HepG2 (cell line): ENCODE measurements at regions not wholly inside any gene's neighbourhood (a gene's known extent, or its start where the extent isn't known, plus 50 kb on each side); places are given as distances from the start of the nearest gene placed in this dataset.

Source experiments
- ATAC-seq: fragments of 200-7000 bp; cut with Tn5 transposase; 3 replicates; pipeline ENCODE4 v1.9.1; 2020; ENCODE audit warnings: mild to moderate bottlenecking, moderate library complexity
- BruUV-seq: library from RNA; stranded (reverse); fragments of 400-500 nt; replicated peaks from 2 replicates; lab custom pipeline; 2021; lab: Mats Ljungman, UMichigan
- CTCF ChIA-PET: fragments of 300-600 bp; formaldehyde crosslinking; extraction: SDS; loops from one replicate; lab custom pipeline; 2021; ENCODE audit warnings: low total read pairs, inconsistent platforms, low intra/inter-chr PET ratio; lab: Yijun Ruan, JAX
- POLR2A ChIA-PET: fragments of 350-600 bp; sonication (Branson Sonifier 250); formaldehyde crosslinking; loops from one replicate; lab custom pipeline; 2020; ENCODE audit warnings: antibody characterized with exemption, inconsistent platforms; lab: Yijun Ruan, JAX
- DNase-seq: peaks from one replicate; pipeline ENCODE4 v3.0.0-alpha.2; 2015; ENCODE audit warnings: low spot score
- FAIRE-seq: peaks from 3 replicates; lab custom pipeline; 2011; peaks lifted over from hg19 to GRCh38; lab: Jason Lieb, UNC
- H2AFZ ChIP-seq: one replicate; pipeline ENCODE4 v1.6.1; 2011; ENCODE audit warnings: low read length, inconsistent platforms
- H3K27ac ChIP-seq: fragments of 300-600 bp; 3 replicates; pipeline ENCODE4 v1.8.0; 2011; ENCODE audit warnings: mixed run types, mild to moderate bottlenecking, mixed read lengths, low read length, inconsistent platforms; ENCODE audit not compliant: insufficient read depth; ENCODE audit errors: extremely low read length
- H3K27me3 ChIP-seq, 2 experiments: fragments of 200-600 bp in 1 of 2; 2 replicates in 1 of 2; 3 replicates in 1 of 2; pipeline versions ENCODE4 v1.6.0 to v1.8.0; 2011; ENCODE audit warnings: low read length in 2 of 2, mild to moderate bottlenecking in 2 of 2, moderate library complexity in 2 of 2, inconsistent platforms in 1 of 2; ENCODE audit not compliant: insufficient read depth in 2 of 2, control insufficient read depth in 1 of 2
- H3K36me3 ChIP-seq, 2 experiments: fragments of 200-600 bp in 1 of 2; replicated peaks in 1 of 2; 2 replicates in 1 of 2; 3 replicates in 1 of 2; pipeline versions ENCODE4 v1.5.1 to v1.8.0; 2011; ENCODE audit warnings: low read length in 2 of 2, inconsistent platforms in 1 of 2; ENCODE audit not compliant: insufficient read depth in 2 of 2, control insufficient read depth in 1 of 2
- H3K4me1 ChIP-seq: 2 replicates; pipeline ENCODE4 v1.5.1; 2012; ENCODE audit warnings: low read length, inconsistent platforms; ENCODE audit not compliant: insufficient read depth
- H3K4me2 ChIP-seq: 2 replicates; pipeline ENCODE4 v1.6.0; 2011; ENCODE audit warnings: low read depth, low read length, inconsistent platforms
- H3K4me3 ChIP-seq, 3 experiments: fragments of 200-600 bp in 1 of 3; sonication (generic), shearing (Covaris generic) in 1 of 3; replicated peaks in 1 of 3; 2 replicates each; pipeline ENCODE4 v1.5.1; 2011 to 2016; ENCODE audit warnings: low read length in 3 of 3, inconsistent platforms in 2 of 3, low read depth in 2 of 3, mild to moderate bottlenecking in 2 of 3, control low read depth in 1 of 3, mixed read lengths in 1 of 3; ENCODE audit not compliant: insufficient read depth in 1 of 3
- H3K79me2 ChIP-seq: one replicate; pipeline ENCODE4 v1.6.1; 2011; ENCODE audit warnings: low read length, inconsistent platforms; ENCODE audit not compliant: insufficient read depth
- H3K9ac ChIP-seq: 2 replicates; pipeline ENCODE4 v1.6.0; 2011; ENCODE audit warnings: mild to moderate bottlenecking, low read depth, low read length, inconsistent platforms; ENCODE audit not compliant: insufficient read depth
- H3K9me3 ChIP-seq: 2 replicates; pipeline ENCODE4 v1.5.1; 2012; ENCODE audit warnings: mild to moderate bottlenecking, low read length
- H4K20me1 ChIP-seq: 2 replicates; pipeline ENCODE4 v1.6.0; 2011; ENCODE audit warnings: inconsistent platforms, mild to moderate bottlenecking, low read length, moderate library complexity; ENCODE audit not compliant: insufficient read depth
- ATAD3A ChIP-seq: sonication (generic); formaldehyde crosslinking; IDR thresholded peaks from 2 replicates; pipeline ENCODE4 v1.4.0; 2020; ENCODE audit warnings: missing genetic modification reagents
- ATF4 ChIP-seq, 2 experiments: fragments of 450-650 bp in 1 of 2; sonication (generic) in 1 of 2; formaldehyde crosslinking; IDR thresholded peaks; 2 replicates each; pipeline versions ENCODE4 v1.5.0 to v1.8.0; 2020 to 2022; ENCODE audit warnings: mild to moderate bottlenecking in 1 of 2, missing genetic modification reagents in 1 of 2
- ETV6 ChIP-seq: sonication (generic); formaldehyde crosslinking; conservative IDR thresholded peaks from 2 replicates; pipeline ENCODE4 v1.4.0; 2020; ENCODE audit warnings: missing genetic modification reagents
- FOXP1 ChIP-seq, 2 experiments: fragments of 450-650 bp in 1 of 2; IDR thresholded peaks; 2 replicates each; pipeline ENCODE4 v1.6.1; 2017 to 2018; ENCODE audit warnings: antibody characterized with exemption in 1 of 2
- GATA4 ChIP-seq: sonication (generic); IDR thresholded peaks from 2 replicates; pipeline ENCODE4 v1.6.1; 2016; ENCODE audit warnings: antibody characterized with exemption, low read depth, borderline replicate concordance
- HCFC1 ChIP-seq: fragments of 150-350 bp; IDR thresholded peaks from 2 replicates; pipeline ENCODE4 v1.6.1; 2014; ENCODE audit warnings: low read depth, low read length
- MAFK ChIP-seq, 2 experiments: IDR thresholded peaks in 1 of 2; conservative IDR thresholded peaks in 1 of 2; 2 replicates each; pipeline ENCODE4 v1.6.1; 2011; ENCODE audit warnings: improper control_type of control experiment in 2 of 2, low read length in 2 of 2
- PRPF4 ChIP-seq: fragments of 200-400 bp; formaldehyde crosslinking; IDR thresholded peaks from 2 replicates; pipeline ENCODE4 v1.6.1; 2016; ENCODE audit warnings: low read length, low read depth; ENCODE audit not compliant: poor library complexity, severe bottlenecking
- RBAK ChIP-seq: sonication (generic); formaldehyde crosslinking; IDR thresholded peaks from 2 replicates; pipeline ENCODE4 v1.5.1; 2020; ENCODE audit warnings: mild to moderate bottlenecking, missing genetic modification reagents
- RBM22 ChIP-seq: fragments of 200-400 bp; formaldehyde crosslinking; optimal IDR thresholded peaks from 2 replicates; pipeline ENCODE3; 2017; ENCODE audit warnings: mild to moderate bottlenecking, low read length, moderate library complexity
- SALL1 ChIP-seq: sonication (generic); formaldehyde crosslinking; IDR thresholded peaks from 2 replicates; pipeline ENCODE4 v1.8.0; 2022; ENCODE audit warnings: mild to moderate bottlenecking, missing genetic modification reagents
- ZNF335 ChIP-seq: sonication (generic); formaldehyde crosslinking; IDR thresholded peaks from 2 replicates; pipeline ENCODE4 v1.4.0; 2020; ENCODE audit warnings: missing genetic modification reagents
- ZNF749 ChIP-seq: sonication (generic); formaldehyde crosslinking; IDR thresholded peaks from 2 replicates; pipeline ENCODE4 v1.8.0; 2022; ENCODE audit warnings: mild to moderate bottlenecking, missing genetic modification reagents, moderate library complexity, borderline replicate concordance
- ZNF850 ChIP-seq: sonication (generic); formaldehyde crosslinking; conservative IDR thresholded peaks from 2 replicates; pipeline ENCODE4 v1.9.0; 2021; ENCODE audit warnings: mild to moderate bottlenecking, missing genetic modification reagents
- ZSCAN29 ChIP-seq: sonication (generic); formaldehyde crosslinking; conservative IDR thresholded peaks from 2 replicates; pipeline ENCODE4 v1.4.0; 2020; ENCODE audit warnings: mild to moderate bottlenecking, missing genetic modification reagents
- WGBS: methylation state at CpG from one replicate; pipeline ENCODE4 v1.1.6; 2017; ENCODE audit warnings: low lambda C conversion rate; 5-methylcytosine and 5-hydroxymethylcytosine counted together
- in situ Hi-C: cut with HindIII; loops from 2 replicates; pipeline ENCODE4 v1.10.0; 2017; ENCODE audit warnings: low pct_unique_long_range_greater_than_20kb; ENCODE audit not compliant: extremely low pct_ligation_motif_present
- intact Hi-C: fragments of 100-400 bp; cut with micrococcal nuclease; formaldehyde crosslinking; loops from one replicate; pipeline ENCODE4 v1.10.0; 2022; ENCODE audit not compliant: unreplicated experiment
- TF ChIP-seq, protein P1 (sequence below): sonication (generic); formaldehyde crosslinking; conservative IDR thresholded peaks from 2 replicates; pipeline ENCODE4 v1.8.0; 2022; ENCODE audit warnings: low read depth, missing genetic modification reagents
- TF ChIP-seq, protein P2 (sequence below): sonication (generic); formaldehyde crosslinking; IDR thresholded peaks from 2 replicates; pipeline ENCODE4 v1.4.0; 2020; ENCODE audit warnings: mild to moderate bottlenecking, missing genetic modification reagents

- FAIRE-seq = no peak
- TF ChIP-seq ZNF749 (CRISPR knock-in tag) (no peak), ZNF850 (CRISPR knock-in tag) (no peak), RBAK (CRISPR knock-in tag) (no peak), ATF4 (CRISPR knock-in tag; IDR thresholded peaks at IDR 0.05) (no peak), FOXP1 (IDR thresholded peaks at IDR 0.05) (no peak), FOXP1 (CRISPR knock-in tag; IDR thresholded peaks at IDR 0.05) (no peak), GATA4 (no peak), RBM22 (no peak), ATAD3A (CRISPR knock-in tag) (no peak), PRPF4 (no peak), MAFK (conservative IDR thresholded peaks at IDR 0.05 in 1 of 2, IDR thresholded peaks at IDR 0.05 in 1 of 2; ENCODE audit: low read length in 2 of 2) (no peak), SALL1 (CRISPR knock-in tag) (no peak), ZNF335 (CRISPR knock-in tag) (no peak), ZSCAN29 (CRISPR knock-in tag) (no peak), ETV6 (CRISPR knock-in tag) (no peak), HCFC1 (no peak)
- TF ChIP-seq, protein P1, sequence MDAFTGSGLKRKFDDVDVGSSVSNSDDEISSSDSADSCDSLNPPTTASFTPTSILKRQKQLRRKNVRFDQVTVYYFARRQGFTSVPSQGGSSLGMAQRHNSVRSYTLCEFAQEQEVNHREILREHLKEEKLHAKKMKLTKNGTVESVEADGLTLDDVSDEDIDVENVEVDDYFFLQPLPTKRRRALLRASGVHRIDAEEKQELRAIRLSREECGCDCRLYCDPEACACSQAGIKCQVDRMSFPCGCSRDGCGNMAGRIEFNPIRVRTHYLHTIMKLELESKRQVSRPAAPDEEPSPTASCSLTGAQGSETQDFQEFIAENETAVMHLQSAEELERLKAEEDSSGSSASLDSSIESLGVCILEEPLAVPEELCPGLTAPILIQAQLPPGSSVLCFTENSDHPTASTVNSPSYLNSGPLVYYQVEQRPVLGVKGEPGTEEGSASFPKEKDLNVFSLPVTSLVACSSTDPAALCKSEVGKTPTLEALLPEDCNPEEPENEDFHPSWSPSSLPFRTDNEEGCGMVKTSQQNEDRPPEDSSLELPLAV (CRISPR knock-in tag) = no peak
- TF ChIP-seq, protein P2, sequence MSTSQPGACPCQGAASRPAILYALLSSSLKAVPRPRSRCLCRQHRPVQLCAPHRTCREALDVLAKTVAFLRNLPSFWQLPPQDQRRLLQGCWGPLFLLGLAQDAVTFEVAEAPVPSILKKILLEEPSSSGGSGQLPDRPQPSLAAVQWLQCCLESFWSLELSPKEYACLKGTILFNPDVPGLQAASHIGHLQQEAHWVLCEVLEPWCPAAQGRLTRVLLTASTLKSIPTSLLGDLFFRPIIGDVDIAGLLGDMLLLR (CRISPR knock-in tag) = no peak
These were observed 53.3 kb upstream of the ACSF3 start for GRCh38 chr16:89040391-89040790.

More at GRCh38 chr16:89040391-89040790, 53.3 kb upstream of the ACSF3 start:
- H3K27me3 ChIP-seq = peaks cover 22 to 94% of the 10 kb centered on the region in 2 experiments
- intact Hi-C loops = no loop called here
- in situ Hi-C loops = no loop called here
- H4K20me1 ChIP-seq = peaks cover 8% of the 10 kb centered on the region; the same call in 1 of the 2 replicates
- H2AFZ ChIP-seq = no peak overlapping the region
- ChIA-PET CTCF (no interaction called here), POLR2A (no interaction called here)
- 32% methylated on average over 6 of the region's 8 CpGs for WGBS
- no peak overlapping the region for H3K4me3 ChIP-seq
- H3K9me3 ChIP-seq = no peaks in the 10 kb centered on the region
- H3K4me2 ChIP-seq = no peak overlapping the region
- H3K27ac ChIP-seq = no peak overlapping the region
- no peak overlapping the region for H3K9ac ChIP-seq
- H3K4me1 ChIP-seq = no peaks in the 10 kb centered on the region
- H3K79me2 ChIP-seq = no peaks in the 10 kb centered on the region
- DNase-seq (no peak), ATAC-seq (no peak)
- BruUV-seq = no TSS peak
- H3K36me3 ChIP-seq = no peaks in the 10 kb centered on the region
